Epithelial cell of esophagus (primary cell): ENCODE measurements at regions not wholly inside any gene's neighbourhood (a gene's known extent, or its start where the extent isn't known, plus 50 kb on each side); places are given as distances from the start of the nearest gene placed in this dataset.

ENCODE experiments used
- DNase-seq: peaks from one replicate; pipeline ENCODE4 v3.0.0; 2010; ENCODE audit warnings: low read depth
- H3K4me3 ChIP-seq: 2 replicates; pipeline ENCODE4 v1.5.1; 2011; ENCODE audit warnings: mild to moderate bottlenecking, low read length, control low read depth
- CTCF ChIP-seq: IDR thresholded peaks from 2 replicates; pipeline ENCODE4 v1.5.1; 2011; ENCODE audit warnings: low read depth, mild to moderate bottlenecking, low read length, control low read depth, inconsistent platforms; ENCODE audit not compliant: insufficient read depth; ENCODE audit errors: missing control alignments

GRCh38 chrX:131836161-131836560 lies 186.9 kb upstream of the STK26 start:
- H3K4me3 ChIP-seq = no peak overlapping the region
- peak; percentile 6 for DNase-seq
- no peak for TF ChIP-seq CTCF

- no peak for TF ChIP-seq CTCF
- no peak overlapping the region for H3K4me3 ChIP-seq
- peak; percentile 44 for DNase-seq
Observed at GRCh38 chrX:131837325-131837724, 185.8 kb upstream of the STK26 start.

- TF ChIP-seq CTCF = no peak
- H3K4me3 ChIP-seq = no peak overlapping the region
- DNase-seq = no peak
Observed at GRCh38 chrX:131840799-131841495, 182.2 kb upstream of the STK26 start.

GRCh38 chrX:131841496-131842437 lies 181.3 kb upstream of the STK26 start:
- TF ChIP-seq CTCF = peak; percentile 78
- no peak overlapping the region for H3K4me3 ChIP-seq
- DNase-seq = peak; percentile 64

- DNase-seq = no peak
- no peak for TF ChIP-seq CTCF
- H3K4me3 ChIP-seq = no peak overlapping the region
Observed at GRCh38 chrX:131843987-131844386, 179.1 kb upstream of the STK26 start.

GRCh38 chrX:131845201-131845600 lies 177.9 kb upstream of the STK26 start:
- no peak overlapping the region for H3K4me3 ChIP-seq
- no peak for DNase-seq
- no peak for TF ChIP-seq CTCF
